RWPE2 (cell line): ENCODE measurements at regions not wholly inside any gene's neighbourhood (a gene's known extent, or its start where the extent isn't known, plus 50 kb on each side); places are given as distances from the start of the nearest gene placed in this dataset.

Source experiments
- ATAC-seq: fragments of 200-7000 bp; cut with Tn5 transposase; 3 replicates; pipeline ENCODE4 v1.9.1; 2021; ENCODE audit warnings: low read depth
- DNase-seq: peaks from one replicate; pipeline ENCODE4 v3.0.0-alpha.2; 2020; ENCODE audit warnings: low spot score
- H3K27ac ChIP-seq: fragments of 450-650 bp; 2 replicates; pipeline ENCODE4 v1.5.1; 2017; ENCODE audit warnings: mild to moderate bottlenecking; ENCODE audit not compliant: poor library complexity, severe bottlenecking
- H3K27me3 ChIP-seq: fragments of 250-450 bp; sonication (Bioruptor Pico); 2 replicates; pipeline ENCODE4 v1.5.1; 2021; ENCODE audit warnings: mild to moderate bottlenecking, moderate library complexity; ENCODE audit not compliant: insufficient read depth, poor library complexity, severe bottlenecking
- H3K36me3 ChIP-seq: fragments of 250-450 bp; sonication (Bioruptor Pico); 2 replicates; pipeline ENCODE4 v1.5.1; 2020; ENCODE audit warnings: low read depth, mild to moderate bottlenecking, moderate library complexity
- H3K4me1 ChIP-seq: fragments of 250-450 bp; sonication (Bioruptor Pico); 2 replicates; pipeline ENCODE4 v1.5.1; 2021; ENCODE audit warnings: mild to moderate bottlenecking, moderate library complexity; ENCODE audit not compliant: insufficient read depth, poor library complexity, severe bottlenecking
- H3K4me3 ChIP-seq: fragments of 250-450 bp; sonication (Bioruptor Pico); 2 replicates; pipeline ENCODE4 v1.5.1; 2021; ENCODE audit warnings: mild to moderate bottlenecking, moderate library complexity; ENCODE audit not compliant: severe bottlenecking
- H3K9me3 ChIP-seq: fragments of 250-450 bp; sonication (Bioruptor Pico); 2 replicates; pipeline ENCODE4 v1.5.1; 2021; ENCODE audit warnings: mild to moderate bottlenecking, moderate library complexity; ENCODE audit not compliant: severe bottlenecking
- CTCF ChIP-seq: fragments of 450-650 bp; IDR thresholded peaks from one replicate; pipeline ENCODE4 v1.5.1; 2017; ENCODE audit warnings: mild to moderate bottlenecking, moderate library complexity; ENCODE audit not compliant: poor library complexity, severe bottlenecking

GRCh38 chr4:153906231-153906630, 117.3 kb upstream of the SFRP2 start:
- no peaks in the 10 kb centered on the region for H3K36me3 ChIP-seq
- ATAC-seq (no peak), DNase-seq (no peak)
- H3K4me1 ChIP-seq = no peaks in the 10 kb centered on the region
- no peak overlapping the region for H3K4me3 ChIP-seq
- no peak overlapping the region for H3K27ac ChIP-seq
- TF ChIP-seq CTCF = no peak
- no peaks in the 10 kb centered on the region for H3K9me3 ChIP-seq
- no peaks in the 10 kb centered on the region for H3K27me3 ChIP-seq

GRCh38 chr4:153905231-153905630, 116.3 kb upstream of the SFRP2 start:
- no peaks in the 10 kb centered on the region for H3K9me3 ChIP-seq
- no peak overlapping the region for H3K27ac ChIP-seq
- DNase-seq (no peak), ATAC-seq (no peak)
- no peak for TF ChIP-seq CTCF
- no peak overlapping the region for H3K4me3 ChIP-seq
- H3K4me1 ChIP-seq = no peaks in the 10 kb centered on the region
- no peaks in the 10 kb centered on the region for H3K27me3 ChIP-seq
- no peaks in the 10 kb centered on the region for H3K36me3 ChIP-seq

- H3K36me3 ChIP-seq = no peaks in the 10 kb centered on the region
- no peaks in the 10 kb centered on the region for H3K9me3 ChIP-seq
- H3K27ac ChIP-seq = no peak overlapping the region
- H3K4me1 ChIP-seq = no peaks in the 10 kb centered on the region
- DNase-seq (no peak), ATAC-seq (no peak)
- no peak overlapping the region for H3K4me3 ChIP-seq
- H3K27me3 ChIP-seq = no peaks in the 10 kb centered on the region
- TF ChIP-seq CTCF = no peak
These were observed 115.1 kb upstream of the SFRP2 start for GRCh38 chr4:153904011-153904410.

- Histone ChIP-seq H3K4me1 (no peaks in the 10 kb centered on the region), H3K27me3 (no peaks in the 10 kb centered on the region), H3K27ac (no peak overlapping the region), H3K9me3 (no peaks in the 10 kb centered on the region), H3K36me3 (no peaks in the 10 kb centered on the region), H3K4me3 (no peak overlapping the region)
- ATAC-seq (no peak), DNase-seq (no peak)
- no peak for TF ChIP-seq CTCF
These were observed 112.3 kb upstream of the SFRP2 start for GRCh38 chr4:153901220-153901619.

- Histone ChIP-seq H3K27me3 (no peaks in the 10 kb centered on the region), H3K27ac (no peak overlapping the region), H3K36me3 (no peaks in the 10 kb centered on the region), H3K4me1 (no peaks in the 10 kb centered on the region), H3K9me3 (no peaks in the 10 kb centered on the region), H3K4me3 (no peak overlapping the region)
- ATAC-seq (no peak), DNase-seq (no peak)
- TF ChIP-seq CTCF = no peak
These were observed 111.5 kb upstream of the SFRP2 start for GRCh38 chr4:153900426-153900825.
